Naive thymus-derived CD4-positive, alpha-beta T cell (primary cell): ENCODE measurements at regions not wholly inside any gene's neighbourhood (a gene's known extent, or its start where the extent isn't known, plus 50 kb on each side); places are given as distances from the start of the nearest gene placed in this dataset.
"Not testable (repeated sequence)": the region's sequence is repeated elsewhere in the genome, so short reads cannot be mapped to it uniquely, and the experiment has no call there.

ENCODE experiments used
- ATAC-seq: fragments of 150-1000 bp; cut with Tn5 transposase; 2 replicates; pipeline ENCODE4 v1.10.0; 2021; ENCODE audit warnings: mild to moderate bottlenecking, moderate library complexity
- CTCF ChIA-PET: fragments of 350-600 bp; sonication (Branson Sonifier 250); formaldehyde crosslinking; loops from one replicate; lab custom pipeline; 2021; ENCODE audit warnings: antibody characterized with exemption; lab: Charles Lee
- POLR2A ChIA-PET: fragments of 350-600 bp; sonication (Branson Sonifier 250); formaldehyde crosslinking; loops from one replicate; lab custom pipeline; 2021; ENCODE audit warnings: antibody characterized with exemption, inconsistent platforms; lab: Charles Lee
- DNase-seq, 9 donors: peaks; one replicate each; pipeline versions ENCODE4 v3.0.0 to v3.0.0-alpha.2; 2020 to 2022; ENCODE audit warnings: mixed read lengths in 1 of 9
- H3K27ac ChIP-seq: one replicate; pipeline ENCODE4 v1.7.0; 2013; ENCODE audit warnings: mild to moderate bottlenecking, low read depth, low read length, moderate library complexity
- H3K27me3 ChIP-seq, 2 donors: one replicate each; pipeline ENCODE4 v1.7.0; 2013; ENCODE audit warnings: low read length in 2 of 2, mild to moderate bottlenecking in 2 of 2, moderate library complexity in 2 of 2; ENCODE audit not compliant: control insufficient read depth in 2 of 2, insufficient read depth in 2 of 2
- H3K36me3 ChIP-seq, 3 experiments: 1 replicate in 2 of 3; 2 replicates in 1 of 3; pipeline ENCODE4 v1.7.0; 2013; ENCODE audit warnings: low read length in 3 of 3, mild to moderate bottlenecking in 3 of 3, moderate library complexity in 1 of 3; ENCODE audit not compliant: insufficient read depth in 3 of 3, control insufficient read depth in 2 of 3
- H3K4me1 ChIP-seq, 2 donors: one replicate each; pipeline ENCODE4 v1.7.0; 2013; ENCODE audit warnings: low read length in 2 of 2, mild to moderate bottlenecking in 2 of 2, moderate library complexity in 1 of 2; ENCODE audit not compliant: control insufficient read depth in 2 of 2, insufficient read depth in 2 of 2
- H3K4me3 ChIP-seq: 2 replicates; pipeline ENCODE4 v1.7.0; 2013; ENCODE audit warnings: mild to moderate bottlenecking, low read length
- H3K9me3 ChIP-seq, 3 experiments: 1 replicate in 2 of 3; 2 replicates in 1 of 3; pipeline ENCODE4 v1.7.0; 2013; ENCODE audit warnings: low read length in 3 of 3; ENCODE audit not compliant: control insufficient read depth in 2 of 3
- H3K27ac Mint-ChIP-seq, 9 donors: one replicate each; pipeline ENCODE4 v1.8.0; 2020 to 2022; ENCODE audit warnings: mixed read lengths in 9 of 9, mild to moderate bottlenecking in 8 of 9, moderate library complexity in 5 of 9, inconsistent platforms in 2 of 9
- H3K27me3 Mint-ChIP-seq, 5 donors: one replicate each; pipeline ENCODE4 v1.8.0; 2021 to 2022; ENCODE audit warnings: mixed read lengths in 5 of 5, mild to moderate bottlenecking in 1 of 5
- H3K36me3 Mint-ChIP-seq, 5 donors: one replicate each; pipeline ENCODE4 v1.8.0; 2020 to 2022; ENCODE audit warnings: mixed read lengths in 5 of 5, mild to moderate bottlenecking in 3 of 5, inconsistent platforms in 1 of 5
- H3K4me1 Mint-ChIP-seq, 7 donors: one replicate each; pipeline ENCODE4 v1.8.0; 2020 to 2022; ENCODE audit warnings: mixed read lengths in 7 of 7, mild to moderate bottlenecking in 3 of 7, inconsistent platforms in 1 of 7
- H3K4me3 Mint-ChIP-seq, 10 donors: one replicate each; pipeline ENCODE4 v1.8.0; 2020 to 2022; ENCODE audit warnings: mild to moderate bottlenecking in 10 of 10, mixed read lengths in 10 of 10, moderate library complexity in 6 of 10, inconsistent platforms in 2 of 10
- H3K9me3 Mint-ChIP-seq, 11 donors: one replicate each; pipeline ENCODE4 v1.8.0; 2020 to 2022; ENCODE audit warnings: mixed read lengths in 11 of 11, mild to moderate bottlenecking in 4 of 11, inconsistent platforms in 1 of 11, moderate library complexity in 1 of 11
- intact Hi-C, 2 donors: fragments of 100-400 bp; cut with micrococcal nuclease; formaldehyde crosslinking; loops; one replicate each; pipeline ENCODE4 v1.15.1; 2023

- Histone ChIP-seq H3K4me3 (no peak overlapping the region), H3K4me1 (no peaks in the 10 kb centered on the region), H3K9me3 (no peaks in the 10 kb centered on the region), H3K27ac (no peak overlapping the region), H3K36me3 (no peaks in the 10 kb centered on the region), H3K27me3 (peaks cover 0 to 2% of the 10 kb centered on the region in 2 donors)
- H3K4me3 Mint-ChIP-seq = no peak overlapping the region
- intact Hi-C loops = no loop called here
- ChIA-PET CTCF (no interaction called here), POLR2A (no interaction called here)
- H3K9me3 Mint-ChIP-seq = peaks cover 0 to 21% (median 4%) of the 10 kb centered on the region in 11 donors
- ATAC-seq (no peak), DNase-seq (no peak)
- H3K36me3 Mint-ChIP-seq = peaks cover 0 to 8% (median 0%) of the 10 kb centered on the region in 5 donors
- peaks cover 11 to 54% (median 45%) of the 10 kb centered on the region in 5 donors for H3K27me3 Mint-ChIP-seq
- H3K4me1 Mint-ChIP-seq = peaks cover 0 to 2% (median 0%) of the 10 kb centered on the region in 7 donors
- H3K27ac Mint-ChIP-seq = no peak overlapping the region
Measured at GRCh38 chr6:159522877-159523547, 170.0 kb downstream of the SOD2 start.

- POLR2A ChIA-PET = no interaction called here
- DNase-seq (no peak), ATAC-seq (no peak)
- Histone ChIP-seq H3K4me3 (no peak overlapping the region), H3K36me3 (no peaks in the 10 kb centered on the region), H3K9me3 (no peaks in the 10 kb centered on the region), H3K27ac (no peak overlapping the region), H3K4me1 (no peaks in the 10 kb centered on the region), H3K27me3 (peaks cover 0 to 2% of the 10 kb centered on the region in 2 donors)
- CTCF ChIA-PET = no interaction called here
- Mint-ChIP-seq H3K9me3 (peaks cover 0 to 32% (median 9%) of the 10 kb centered on the region in 11 donors), H3K27me3 (peaks cover 21 to 46% (median 41%) of the 10 kb centered on the region in 5 donors), H3K4me1 (peaks cover 0 to 2% (median 0%) of the 10 kb centered on the region in 7 donors), H3K36me3 (peaks cover 0 to 8% (median 0%) of the 10 kb centered on the region in 5 donors), H3K4me3 (no peak overlapping the region), H3K27ac (no peak overlapping the region)
- intact Hi-C loops = no loop called here
Measured at GRCh38 chr6:159521962-159522361, 171.1 kb downstream of the SOD2 start.

- H3K27me3 ChIP-seq = no peaks in the 10 kb centered on the region
- H3K36me3 Mint-ChIP-seq = peaks cover 0 to 5% (median 0%) of the 10 kb centered on the region in 5 donors
- POLR2A ChIA-PET = no interaction called here
- CTCF ChIA-PET = no interaction called here
- H3K9me3 Mint-ChIP-seq = peaks cover 0 to 50% (median 17%) of the 10 kb centered on the region in 11 donors
- H3K27me3 Mint-ChIP-seq = peaks cover 21 to 49% (median 27%) of the 10 kb centered on the region in 5 donors
- ATAC-seq = no peak
- DNase-seq = no peak
- no peak overlapping the region for H3K4me3 ChIP-seq
- no peaks in the 10 kb centered on the region for H3K36me3 ChIP-seq
- no peak overlapping the region for H3K27ac ChIP-seq
- no peaks in the 10 kb centered on the region for H3K4me1 ChIP-seq
- no peak overlapping the region for H3K4me3 Mint-ChIP-seq
- no peak overlapping the region for H3K27ac Mint-ChIP-seq
- H3K4me1 Mint-ChIP-seq = peaks cover 0 to 2% (median 0%) of the 10 kb centered on the region in 7 donors
- intact Hi-C loops = no loop called here
- no peaks in the 10 kb centered on the region for H3K9me3 ChIP-seq
Measured at GRCh38 chr6:159520002-159520401, 173.0 kb downstream of the SOD2 start.

DNA sequence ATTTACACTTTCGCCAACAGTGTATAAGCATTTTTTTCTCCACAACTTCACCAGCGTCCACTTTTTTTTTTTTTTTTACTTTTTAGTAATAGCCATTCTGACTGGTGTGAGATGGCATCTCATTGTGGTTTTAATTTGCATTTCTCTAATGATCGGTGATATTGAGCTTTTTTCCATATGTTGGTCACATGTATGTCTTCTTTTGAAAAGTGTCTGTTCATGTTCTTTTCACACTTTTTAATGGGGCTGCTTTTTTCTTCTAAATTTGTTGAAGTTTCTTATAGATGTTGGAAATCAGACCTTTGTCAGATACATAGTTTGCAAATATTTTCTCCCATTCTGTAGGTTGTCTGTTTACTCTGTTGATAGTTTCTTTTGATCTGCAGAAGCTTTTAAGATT lies 177.2 kb downstream of the SOD2 start:
- H3K4me1 Mint-ChIP-seq, ATAC-seq, H3K27ac Mint-ChIP-seq, H3K36me3 Mint-ChIP-seq, H3K4me3 Mint-ChIP-seq, POLR2A ChIA-PET, intact Hi-C loops, DNase-seq, H3K4me1 ChIP-seq, H3K9me3 ChIP-seq, H3K36me3 ChIP-seq, H3K4me3 ChIP-seq, CTCF ChIA-PET, H3K27ac ChIP-seq, H3K27me3 ChIP-seq: not testable (repeated sequence)
- Mint-ChIP-seq H3K9me3 (peaks cover 0 to 47% (median 17%) of the 10 kb centered on the region in 11 donors), H3K27me3 (peaks cover 13 to 46% (median 18%) of the 10 kb centered on the region in 5 donors)

DNA sequence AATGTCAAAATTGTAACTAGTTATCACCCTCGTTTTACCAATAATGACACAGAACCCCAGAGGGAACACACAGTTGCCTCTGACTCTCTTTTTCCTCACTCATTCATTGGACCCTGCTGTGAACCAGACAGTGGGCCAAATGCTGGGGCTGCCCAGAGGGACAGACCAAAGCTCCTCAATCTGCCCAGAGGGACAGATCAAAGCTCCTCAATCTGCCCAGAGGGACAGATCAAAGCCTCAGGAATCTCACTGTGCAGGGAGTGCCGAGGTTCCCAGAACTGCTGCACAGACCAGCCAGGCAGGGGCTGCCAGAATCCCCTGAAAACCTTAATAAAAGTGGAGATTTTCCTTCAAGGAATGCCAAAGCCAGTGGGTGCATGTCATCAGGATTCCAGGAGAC lies 179.1 kb downstream of the SOD2 start:
- Histone ChIP-seq H3K36me3 (no peaks in the 10 kb centered on the region), H3K27ac (no peak overlapping the region), H3K27me3 (no peaks in the 10 kb centered on the region), H3K9me3 (no peaks in the 10 kb centered on the region), H3K4me1 (no peaks in the 10 kb centered on the region), H3K4me3 (no peak overlapping the region)
- no peak for ATAC-seq
- Mint-ChIP-seq H3K27ac (no peak overlapping the region), H3K9me3 (peaks cover 0 to 37% (median 16%) of the 10 kb centered on the region in 11 donors), H3K4me3 (no peak overlapping the region), H3K36me3 (no peaks in the 10 kb centered on the region), H3K4me1 (no peaks in the 10 kb centered on the region), H3K27me3 (peaks cover 9 to 43% (median 11%) of the 10 kb centered on the region in 5 donors)
- intact Hi-C loops = no loop called here
- DNase-seq = no peak
- ChIA-PET POLR2A (no interaction called here), CTCF (no interaction called here)

DNA sequence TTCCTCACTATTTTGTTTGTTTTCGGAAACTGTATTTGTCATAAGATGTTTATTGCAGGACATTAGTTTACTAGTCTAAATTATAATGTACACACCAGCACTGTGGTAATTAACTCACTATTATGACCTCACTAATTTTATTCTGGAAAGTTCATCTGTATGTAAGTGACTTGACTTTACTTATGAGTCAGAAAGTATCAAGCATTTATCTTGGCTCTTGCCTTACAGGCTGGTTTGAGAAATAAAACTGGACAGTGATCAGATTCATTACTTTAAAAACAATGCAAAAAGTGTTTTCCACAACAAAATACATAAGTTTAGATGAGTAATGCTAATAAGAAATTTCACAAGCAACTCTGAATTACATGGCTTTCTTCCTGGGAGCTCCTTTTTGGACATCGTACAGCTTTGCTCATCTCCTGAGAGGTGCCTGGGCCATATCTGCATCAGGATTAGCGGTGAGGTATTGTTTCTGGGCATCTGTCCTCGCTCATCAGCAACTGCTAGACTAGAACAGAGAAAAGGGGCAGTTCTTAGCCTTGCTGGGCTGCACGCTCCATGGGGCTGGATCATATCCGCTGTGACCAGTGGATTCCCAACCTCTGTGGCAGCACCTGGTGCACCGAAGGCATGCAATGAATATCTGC lies 179.8 kb downstream of the SOD2 start:
- ATAC-seq = no peak
- no peak overlapping the region for H3K4me3 ChIP-seq
- Mint-ChIP-seq H3K36me3 (no peaks in the 10 kb centered on the region), H3K4me3 (no peak overlapping the region), H3K27me3 (peaks cover 4 to 35% (median 9%) of the 10 kb centered on the region in 5 donors), H3K9me3 (peaks cover 0 to 31% (median 15%) of the 10 kb centered on the region in 11 donors), H3K4me1 (no peaks in the 10 kb centered on the region), H3K27ac (no peak overlapping the region)
- no peaks in the 10 kb centered on the region for H3K4me1 ChIP-seq
- H3K36me3 ChIP-seq = no peaks in the 10 kb centered on the region
- no peak for DNase-seq
- ChIA-PET POLR2A (no interaction called here), CTCF (no interaction called here)
- H3K27ac ChIP-seq = no peak overlapping the region
- H3K9me3 ChIP-seq = no peaks in the 10 kb centered on the region
- intact Hi-C loops = no loop called here
- H3K27me3 ChIP-seq = no peaks in the 10 kb centered on the region
